Mesendoderm (in vitro differentiated cells): ENCODE measurements at regions not wholly inside any gene's neighbourhood (a gene's known extent, or its start where the extent isn't known, plus 50 kb on each side); places are given as distances from the start of the nearest gene placed in this dataset.

Experiments used
- DNase-seq: peaks from one replicate; pipeline ENCODE4 v3.0.0; 2013
- H2AK5ac ChIP-seq: 2 replicates; pipeline ENCODE4 v1.6.1; 2013; ENCODE audit warnings: low read length, inconsistent platforms
- H2BK120ac ChIP-seq: 2 replicates; pipeline ENCODE4 v1.6.1; 2013; ENCODE audit warnings: low read depth, mild to moderate bottlenecking, low read length, moderate library complexity, mixed read lengths
- H2BK15ac ChIP-seq: replicated peaks from 2 replicates; pipeline ENCODE4 v1.6.1; 2013; ENCODE audit warnings: low read depth, mild to moderate bottlenecking, moderate library complexity
- H2BK5ac ChIP-seq: 2 replicates; pipeline ENCODE4 v1.6.1; 2013; ENCODE audit warnings: low read length, inconsistent platforms
- H3K18ac ChIP-seq: 2 replicates; pipeline ENCODE4 v1.6.1; 2013; ENCODE audit warnings: mild to moderate bottlenecking, low read length, mixed read lengths
- H3K23ac ChIP-seq: one replicate; pipeline ENCODE4 v1.6.1; 2013; ENCODE audit warnings: low read length
- H3K27ac ChIP-seq: 2 replicates; pipeline ENCODE4 v1.5.1; 2013; ENCODE audit warnings: low read depth, mild to moderate bottlenecking, inconsistent platforms, low read length, moderate library complexity
- H3K27me3 ChIP-seq: 2 replicates; pipeline ENCODE4 v1.6.1; 2013; ENCODE audit warnings: low read length, control low read depth, mild to moderate bottlenecking, inconsistent platforms; ENCODE audit not compliant: insufficient read depth, poor library complexity
- H3K36me3 ChIP-seq: 2 replicates; pipeline ENCODE4 v1.6.1; 2013; ENCODE audit warnings: low read length, inconsistent platforms; ENCODE audit not compliant: control insufficient read depth, insufficient read depth
- H3K4ac ChIP-seq: one replicate; pipeline ENCODE4 v1.6.1; 2013; ENCODE audit warnings: low read depth, mild to moderate bottlenecking, low read length, moderate library complexity
- H3K4me1 ChIP-seq: 2 replicates; pipeline ENCODE4 v1.6.1; 2013; ENCODE audit warnings: low read depth, low read length, inconsistent platforms; ENCODE audit not compliant: control insufficient read depth
- H3K4me2 ChIP-seq: 2 replicates; pipeline ENCODE4 v1.6.1; 2013; ENCODE audit warnings: low read length
- H3K4me3 ChIP-seq: 2 replicates; pipeline ENCODE4 v1.5.1; 2013; ENCODE audit warnings: mild to moderate bottlenecking, low read length
- H3K56ac ChIP-seq: one replicate; pipeline ENCODE4 v1.6.1; 2013; ENCODE audit warnings: low read length
- H3K79me1 ChIP-seq: 2 replicates; pipeline ENCODE4 v1.6.1; 2013; ENCODE audit warnings: low read length, inconsistent platforms
- H3K79me2 ChIP-seq: 2 replicates; pipeline ENCODE4 v1.6.1; 2013; ENCODE audit warnings: mild to moderate bottlenecking, low read length; ENCODE audit not compliant: control insufficient read depth, insufficient read depth
- H3K9ac ChIP-seq: 2 replicates; pipeline ENCODE4 v1.6.1; 2013; ENCODE audit warnings: low read length, inconsistent platforms
- H4K5ac ChIP-seq: one replicate; pipeline ENCODE4 v1.6.1; 2013; ENCODE audit warnings: low read length
- H4K8ac ChIP-seq: one replicate; pipeline ENCODE4 v1.6.1; 2013; ENCODE audit warnings: low read depth, mild to moderate bottlenecking, control low read depth, low read length, moderate library complexity
- WGBS: extraction: QIAGEN DNeasy Blood & Tissue Kit; methylation state at CpG from one replicate; pipeline ENCODE4 v1.1.7; 2013; ENCODE audit warnings: low lambda C conversion rate, missing lambda C conversion rate; ENCODE audit not compliant: insufficient coverage; ENCODE audit errors: extremely low coverage; 5-methylcytosine and 5-hydroxymethylcytosine counted together

DNA sequence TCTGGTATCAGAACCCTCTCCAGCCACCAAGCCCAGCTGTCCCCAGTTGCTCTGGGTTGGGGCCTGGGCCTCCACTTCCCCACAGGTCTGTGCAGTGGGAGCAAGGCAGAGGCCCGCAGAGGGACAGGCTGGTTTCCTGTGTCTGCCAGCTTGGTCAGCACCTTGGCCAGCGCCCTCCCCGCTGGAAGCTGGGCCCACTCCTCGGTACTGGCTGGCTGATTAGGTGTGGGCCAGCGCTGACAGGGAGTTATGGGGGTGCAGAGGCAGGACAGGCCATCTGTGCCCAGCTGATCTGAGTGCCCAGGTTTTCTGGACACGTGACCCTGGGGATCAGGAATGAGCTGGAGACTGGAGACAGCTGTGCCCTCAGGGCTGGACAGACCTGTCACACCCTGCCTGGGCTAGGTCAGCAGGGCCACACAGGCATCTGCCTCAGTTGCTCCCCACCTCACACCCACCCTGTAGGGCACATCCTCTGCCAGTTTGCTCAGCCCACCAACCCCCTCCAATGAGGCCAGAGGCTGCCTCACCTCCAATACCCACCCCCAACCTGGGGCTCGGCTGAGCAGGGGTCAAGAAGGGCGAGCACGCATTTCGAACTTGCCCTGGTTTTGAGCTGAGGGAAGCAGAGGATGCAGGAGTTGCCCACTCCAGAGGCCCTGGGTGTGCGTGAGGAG lies 175.3 kb downstream of the IGLL1 start:
- no peak overlapping the region for H3K9ac ChIP-seq
- H3K27ac ChIP-seq, result no peak overlapping the region
- no peaks in the 10 kb centered on the region for H3K36me3 ChIP-seq
- H2BK15ac ChIP-seq, result no peak overlapping the region
- H3K4me1 ChIP-seq, result peaks cover 4% of the 10 kb centered on the region
- H3K23ac ChIP-seq, result no peak overlapping the region
- WGBS, result no CpG with 5 or more reads among the region's 11 CpGs
- no peak overlapping the region for H3K4ac ChIP-seq
- H3K18ac ChIP-seq, result no peak overlapping the region
- no peak overlapping the region for H4K5ac ChIP-seq
- H3K4me2 ChIP-seq, result no peak overlapping the region
- peaks cover 8% of the 10 kb centered on the region for H3K79me1 ChIP-seq
- DNase-seq, result peak; percentile 75
- no peak overlapping the region for H2BK120ac ChIP-seq
- H3K4me3 ChIP-seq, result no peak overlapping the region
- no peak overlapping the region for H4K8ac ChIP-seq
- H2BK5ac ChIP-seq, result no peak overlapping the region
- H2AK5ac ChIP-seq, result no peak overlapping the region
- H3K27me3 ChIP-seq, result no peaks in the 10 kb centered on the region
- H3K79me2 ChIP-seq, result peaks cover 19% of the 10 kb centered on the region
- no peak overlapping the region for H3K56ac ChIP-seq

GRCh38 chr22:23403720-23404688 lies 176.1 kb downstream of the IGLL1 start:
- Histone ChIP-seq H3K18ac (no peak overlapping the region), H3K23ac (no peak overlapping the region), H2BK120ac (no peak overlapping the region), H3K4me3 (no peak overlapping the region), H3K9ac (no peak overlapping the region), H3K4ac (no peak overlapping the region), H4K8ac (no peak overlapping the region), H3K79me2 (peaks cover 19% of the 10 kb centered on the region), H2BK5ac (no peak overlapping the region), H2AK5ac (no peak overlapping the region), H4K5ac (no peak overlapping the region), H3K4me1 (peaks cover 4% of the 10 kb centered on the region), H2BK15ac (no peak overlapping the region), H3K79me1 (peaks cover 8% of the 10 kb centered on the region), H3K56ac (peak overlapping the region; percentile 34), H3K27ac (no peak overlapping the region), H3K36me3 (no peaks in the 10 kb centered on the region), H3K27me3 (no peaks in the 10 kb centered on the region), H3K4me2 (no peak overlapping the region)
- DNase-seq, result no peak
- WGBS, result no CpG with 5 or more reads among the region's 13 CpGs

DNA sequence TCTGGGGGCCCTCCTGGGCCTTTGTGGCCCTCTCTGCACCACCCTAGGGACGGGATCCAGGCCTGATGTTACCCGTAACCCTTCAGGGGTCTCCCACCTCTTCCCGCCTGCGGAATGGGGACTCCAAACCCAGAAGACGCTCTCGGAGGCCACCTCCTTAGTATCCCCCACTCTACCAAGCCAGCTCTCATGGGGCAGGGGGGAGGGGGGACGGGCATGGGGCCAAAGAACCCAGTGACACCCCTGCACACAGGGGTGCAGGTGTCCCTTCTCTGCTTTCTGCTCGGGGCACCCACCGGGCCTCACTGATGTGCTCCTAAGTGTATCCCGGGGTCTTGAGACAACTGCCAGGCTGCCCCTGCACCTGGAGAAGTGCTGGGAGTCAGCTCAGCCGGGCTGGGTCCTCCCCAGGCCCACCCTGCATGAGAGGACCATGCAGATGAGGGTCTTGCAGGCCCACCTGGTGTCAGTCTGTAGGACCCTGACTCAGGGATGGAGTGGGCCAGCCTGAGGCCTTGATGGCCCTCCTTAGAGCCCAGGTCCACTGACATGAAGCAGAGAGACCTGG lies 176.9 kb downstream of the IGLL1 start:
- no peak for DNase-seq
- H2AK5ac ChIP-seq, result no peak overlapping the region
- H3K4me2 ChIP-seq, result no peak overlapping the region
- WGBS, result no CpG with 5 or more reads among the region's 11 CpGs
- H4K8ac ChIP-seq, result no peak overlapping the region
- H3K27me3 ChIP-seq, result no peaks in the 10 kb centered on the region
- H3K18ac ChIP-seq, result peak overlapping the region; percentile 85
- H3K36me3 ChIP-seq, result no peaks in the 10 kb centered on the region
- H3K23ac ChIP-seq, result no peak overlapping the region
- H2BK120ac ChIP-seq, result peak overlapping the region; percentile 45
- H2BK15ac ChIP-seq, result no peak overlapping the region
- no peak overlapping the region for H3K4me3 ChIP-seq
- no peak overlapping the region for H4K5ac ChIP-seq
- peak overlapping the region; percentile 49 for H3K4ac ChIP-seq
- peaks cover 19% of the 10 kb centered on the region for H3K79me2 ChIP-seq
- peak overlapping the region; percentile 70 for H3K9ac ChIP-seq
- peak overlapping the region; percentile 55 for H3K27ac ChIP-seq
- peaks cover 4% of the 10 kb centered on the region for H3K4me1 ChIP-seq
- H2BK5ac ChIP-seq, result no peak overlapping the region
- H3K79me1 ChIP-seq, result peaks cover 8% of the 10 kb centered on the region
- H3K56ac ChIP-seq, result peak overlapping the region; percentile 84

DNA sequence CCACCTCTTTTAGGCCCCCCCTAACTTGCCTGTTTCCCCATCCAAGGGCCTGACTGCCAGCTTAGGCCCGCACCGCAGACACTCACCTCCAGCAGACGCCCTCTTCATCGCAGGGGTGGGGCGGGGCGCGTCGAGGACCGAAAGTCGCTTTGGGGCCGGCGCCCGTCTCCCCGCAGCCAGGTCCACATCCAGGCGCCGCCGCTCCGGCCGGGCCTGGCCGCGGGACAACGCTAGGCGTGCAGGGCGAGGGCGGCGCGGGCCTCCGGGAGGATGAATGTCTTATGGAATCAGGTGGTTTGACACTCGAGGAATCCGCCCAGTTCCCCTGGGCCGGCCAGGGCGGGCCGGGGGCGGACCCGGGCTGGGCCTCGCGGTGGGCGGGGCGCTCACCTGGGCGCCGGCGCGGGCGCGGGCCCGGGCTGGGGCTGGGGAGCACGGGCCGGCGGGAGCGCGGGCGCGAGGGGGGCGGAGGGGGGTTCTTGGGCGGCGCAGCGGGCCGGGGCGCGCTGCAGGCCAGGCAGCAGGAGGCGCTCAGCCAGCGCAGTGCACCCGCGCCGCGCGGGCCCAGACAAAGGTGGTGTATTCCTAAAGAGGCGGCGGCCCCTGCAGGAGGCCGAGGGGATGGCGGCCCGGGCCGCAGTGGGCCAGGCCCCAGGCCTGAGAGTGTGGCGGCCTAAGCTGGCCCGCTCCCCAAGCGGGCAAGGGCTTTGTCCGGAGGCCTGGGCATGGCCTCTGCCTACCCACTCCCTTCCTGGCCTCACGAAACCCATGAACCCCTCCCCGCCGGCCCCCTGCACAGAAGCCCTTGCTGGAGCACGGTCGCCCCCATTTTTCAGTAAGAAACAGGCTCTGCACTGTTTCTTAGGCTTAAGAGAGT lies 177.6 kb downstream of the IGLL1 start:
- H3K9ac ChIP-seq, result peak overlapping the region; percentile 70
- H3K23ac ChIP-seq, result no peak overlapping the region
- WGBS, result no CpG with 5 or more reads among the region's 82 CpGs
- DNase-seq, result peak; percentile 92
- H3K4ac ChIP-seq, result peak overlapping the region; percentile 49
- H3K4me3 ChIP-seq, result peak overlapping the region; percentile 48
- no peak overlapping the region for H2AK5ac ChIP-seq
- peak overlapping the region; percentile 55 for H3K27ac ChIP-seq
- peaks cover 2% of the 10 kb centered on the region for H3K4me1 ChIP-seq
- H3K79me2 ChIP-seq, result peaks cover 19% of the 10 kb centered on the region
- peak overlapping the region; percentile 84 for H3K56ac ChIP-seq
- no peaks in the 10 kb centered on the region for H3K36me3 ChIP-seq
- peak overlapping the region; percentile 85 for H3K18ac ChIP-seq
- no peak overlapping the region for H4K8ac ChIP-seq
- no peak overlapping the region for H4K5ac ChIP-seq
- H3K4me2 ChIP-seq, result peak overlapping the region; percentile 59
- no peaks in the 10 kb centered on the region for H3K27me3 ChIP-seq
- H2BK5ac ChIP-seq, result peak overlapping the region; percentile 17
- no peak overlapping the region for H2BK15ac ChIP-seq
- peaks cover 8% of the 10 kb centered on the region for H3K79me1 ChIP-seq
- peak overlapping the region; percentile 45 for H2BK120ac ChIP-seq

GRCh38 chr22:23401910-23402274 lies 178.2 kb downstream of the IGLL1 start:
- Histone ChIP-seq H3K27ac (no peak overlapping the region), H3K23ac (no peak overlapping the region), H2BK15ac (no peak overlapping the region)

More at GRCh38 chr22:23401910-23402274, 178.2 kb downstream of the IGLL1 start:
- Histone ChIP-seq H3K36me3 (no peaks in the 10 kb centered on the region), H3K4ac (no peak overlapping the region), H4K8ac (no peak overlapping the region), H3K4me3 (peak overlapping the region; percentile 48), H2BK5ac (no peak overlapping the region), H2AK5ac (no peak overlapping the region), H3K9ac (peak overlapping the region; percentile 70), H3K56ac (peak overlapping the region; percentile 78), H3K79me2 (peaks cover 19% of the 10 kb centered on the region), H3K18ac (no peak overlapping the region), H2BK120ac (no peak overlapping the region), H3K27me3 (no peaks in the 10 kb centered on the region), H3K4me2 (peak overlapping the region; percentile 59), H4K5ac (no peak overlapping the region), H3K4me1 (no peaks in the 10 kb centered on the region), H3K79me1 (peaks cover 8% of the 10 kb centered on the region)
- no CpG with 5 or more reads among the region's 14 CpGs for WGBS
- no peak for DNase-seq
